AG04449 (cell line): ENCODE measurements at regions not wholly inside any gene's neighbourhood (a gene's known extent, or its start where the extent isn't known, plus 50 kb on each side); places are given as distances from the start of the nearest gene placed in this dataset.

Source experiments
- CTCF ChIA-PET: fragments of 350-600 bp; formaldehyde crosslinking; extraction: SDS; loops from one replicate; lab custom pipeline; 2021; ENCODE audit warnings: antibody characterized with exemption; lab: Yijun Ruan, JAX
- POLR2A ChIA-PET: fragments of 400-600, 350-600 bp; formaldehyde crosslinking; extraction: SDS; loops from one replicate; lab custom pipeline; 2020; ENCODE audit warnings: antibody characterized with exemption, inconsistent platforms; lab: Yijun Ruan, JAX
- DNase-seq: peaks from one replicate; pipeline ENCODE4 v3.0.0-alpha.2; 2010; ENCODE audit warnings: low read depth, low spot score
- H3K4me3 ChIP-seq: 2 replicates; pipeline ENCODE4 v1.5.1; 2011; ENCODE audit warnings: low read depth, mild to moderate bottlenecking, control low read depth, low read length
- TF ChIP-seq, protein P1 (sequence below): IDR thresholded peaks from one replicate; pipeline ENCODE4 v1.5.1; 2011; ENCODE audit warnings: mild to moderate bottlenecking, moderate library complexity, low read length, control low read depth, inconsistent platforms; ENCODE audit not compliant: insufficient read depth; ENCODE audit errors: missing control alignments

GRCh38 chr2:52765735-52766134 lies 1001.9 kb upstream of the CHAC2 start:
- CTCF ChIA-PET: no interaction called here
- DNase-seq: no peak
- no peak overlapping the region for H3K4me3 ChIP-seq
- POLR2A ChIA-PET: no interaction called here
- TF ChIP-seq, protein P1, sequence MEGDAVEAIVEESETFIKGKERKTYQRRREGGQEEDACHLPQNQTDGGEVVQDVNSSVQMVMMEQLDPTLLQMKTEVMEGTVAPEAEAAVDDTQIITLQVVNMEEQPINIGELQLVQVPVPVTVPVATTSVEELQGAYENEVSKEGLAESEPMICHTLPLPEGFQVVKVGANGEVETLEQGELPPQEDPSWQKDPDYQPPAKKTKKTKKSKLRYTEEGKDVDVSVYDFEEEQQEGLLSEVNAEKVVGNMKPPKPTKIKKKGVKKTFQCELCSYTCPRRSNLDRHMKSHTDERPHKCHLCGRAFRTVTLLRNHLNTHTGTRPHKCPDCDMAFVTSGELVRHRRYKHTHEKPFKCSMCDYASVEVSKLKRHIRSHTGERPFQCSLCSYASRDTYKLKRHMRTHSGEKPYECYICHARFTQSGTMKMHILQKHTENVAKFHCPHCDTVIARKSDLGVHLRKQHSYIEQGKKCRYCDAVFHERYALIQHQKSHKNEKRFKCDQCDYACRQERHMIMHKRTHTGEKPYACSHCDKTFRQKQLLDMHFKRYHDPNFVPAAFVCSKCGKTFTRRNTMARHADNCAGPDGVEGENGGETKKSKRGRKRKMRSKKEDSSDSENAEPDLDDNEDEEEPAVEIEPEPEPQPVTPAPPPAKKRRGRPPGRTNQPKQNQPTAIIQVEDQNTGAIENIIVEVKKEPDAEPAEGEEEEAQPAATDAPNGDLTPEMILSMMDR: no peak

- POLR2A ChIA-PET: no interaction called here
- TF ChIP-seq, protein P1: no peak
- CTCF ChIA-PET: no interaction called here
- DNase-seq: no peak
- no peak overlapping the region for H3K4me3 ChIP-seq
Observed at GRCh38 chr2:52749764-52750163, 1017.8 kb upstream of the CHAC2 start.

DNA sequence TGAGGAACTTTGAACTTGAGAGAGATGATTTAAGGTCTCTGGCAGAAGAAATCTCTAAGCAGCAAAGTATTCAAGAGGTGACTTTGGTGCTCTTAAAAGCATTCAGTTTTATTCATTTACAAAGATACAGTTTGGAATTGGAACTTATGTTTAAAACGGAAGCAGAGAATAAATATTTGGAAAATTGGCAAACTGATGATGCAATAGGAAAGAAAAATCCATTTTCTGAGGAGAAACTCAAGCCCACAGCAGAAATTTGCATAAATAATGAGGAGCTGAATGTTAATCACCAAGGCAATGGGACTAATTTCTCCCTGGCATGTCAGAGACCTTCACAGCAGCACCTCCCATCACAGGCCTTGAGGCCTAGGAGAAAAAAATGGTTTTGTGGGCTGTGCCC lies 1022.5 kb upstream of the CHAC2 start:
- H3K4me3 ChIP-seq: no peak overlapping the region
- ChIA-PET POLR2A (no interaction called here), CTCF (no interaction called here)
- no peak for DNase-seq
- TF ChIP-seq, protein P1: no peak

DNA sequence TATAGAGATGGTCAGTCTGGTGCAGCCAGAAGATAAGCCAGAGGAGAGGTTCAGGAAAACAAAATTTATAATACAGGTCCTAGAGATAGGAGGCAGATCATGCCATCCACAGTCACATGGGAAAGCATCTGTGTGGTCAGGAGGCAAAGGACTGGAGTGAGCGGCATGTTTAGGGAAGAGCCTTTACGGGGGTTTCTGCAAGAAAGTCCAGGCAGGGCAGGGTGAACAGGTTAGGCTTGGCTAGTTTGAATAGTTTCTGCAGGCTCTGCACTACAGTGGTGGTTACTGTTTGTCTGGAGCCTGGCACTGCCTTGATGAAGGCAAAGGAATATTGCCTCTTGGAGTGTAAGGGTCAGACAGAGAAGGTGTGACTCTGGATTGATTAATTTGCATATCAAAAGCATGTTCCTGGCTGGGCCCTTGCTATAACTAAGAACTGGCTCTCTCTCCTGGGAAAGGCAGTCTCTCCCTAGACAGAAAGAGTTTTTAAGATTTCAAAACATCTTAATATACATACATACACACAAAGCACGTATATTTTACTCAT lies 1034.7 kb upstream of the CHAC2 start:
- POLR2A ChIA-PET: no interaction called here
- CTCF ChIA-PET: no interaction called here
- no peak for DNase-seq
- TF ChIP-seq, protein P1: no peak
- no peak overlapping the region for H3K4me3 ChIP-seq

DNA sequence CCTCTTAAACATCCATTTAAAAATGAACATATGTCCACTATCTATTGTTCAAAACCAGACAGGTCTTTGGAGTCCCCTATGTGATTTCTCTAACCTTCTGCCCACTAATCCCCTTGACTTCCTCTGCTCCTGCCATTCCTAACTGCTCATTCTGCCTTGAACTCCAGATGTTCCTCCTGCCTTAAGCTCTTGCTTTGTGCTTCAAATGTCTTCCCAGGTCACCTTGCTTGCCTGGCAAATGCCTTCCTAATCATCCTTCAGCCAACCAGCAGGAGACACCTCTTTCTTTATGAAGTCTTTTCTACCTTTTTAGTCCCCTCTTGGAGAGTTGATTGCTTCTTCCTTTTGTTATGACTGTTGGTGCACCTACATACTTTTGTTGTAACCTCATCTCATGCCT lies 1043.0 kb upstream of the CHAC2 start:
- no peak for DNase-seq
- no peak overlapping the region for H3K4me3 ChIP-seq
- CTCF ChIA-PET: no interaction called here
- POLR2A ChIA-PET: no interaction called here
- TF ChIP-seq, protein P1: no peak

DNA sequence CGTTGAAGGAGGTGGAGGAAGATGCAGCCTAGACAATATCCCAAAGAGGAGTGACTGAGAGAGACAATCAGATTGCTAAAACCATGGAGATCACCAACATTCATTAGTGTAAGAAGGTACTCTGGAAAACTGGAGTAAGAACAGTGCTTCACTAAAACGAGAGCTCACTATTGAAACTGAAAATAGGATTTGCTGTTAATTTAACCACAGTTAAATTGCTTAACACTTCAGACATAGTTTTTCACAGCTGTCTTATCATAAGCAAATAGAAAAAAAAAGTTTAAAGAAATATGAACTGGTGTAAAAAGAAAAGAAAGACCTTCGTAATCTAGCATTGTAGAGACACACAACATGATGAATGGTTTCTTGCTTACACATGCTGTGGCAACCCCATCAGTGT lies 1049.8 kb upstream of the CHAC2 start:
- TF ChIP-seq, protein P1: no peak
- POLR2A ChIA-PET: no interaction called here
- no peak for DNase-seq
- CTCF ChIA-PET: no interaction called here
- no peak overlapping the region for H3K4me3 ChIP-seq
